HepG2 (cell line): ENCODE measurements at regions not wholly inside any gene's neighbourhood (a gene's known extent, or its start where the extent isn't known, plus 50 kb on each side); places are given as distances from the start of the nearest gene placed in this dataset.

Experiments used
- ATAC-seq: fragments of 200-7000 bp; cut with Tn5 transposase; 3 replicates; pipeline ENCODE4 v1.9.1; 2020; ENCODE audit warnings: mild to moderate bottlenecking, moderate library complexity
- BruUV-seq: library from RNA; stranded (reverse); fragments of 400-500 nt; replicated peaks from 2 replicates; lab custom pipeline; 2021; lab: Mats Ljungman, UMichigan
- CTCF ChIA-PET: fragments of 300-600 bp; formaldehyde crosslinking; extraction: SDS; loops from one replicate; lab custom pipeline; 2021; ENCODE audit warnings: low total read pairs, inconsistent platforms, low intra/inter-chr PET ratio; lab: Yijun Ruan, JAX
- POLR2A ChIA-PET: fragments of 350-600 bp; sonication (Branson Sonifier 250); formaldehyde crosslinking; loops from one replicate; lab custom pipeline; 2020; ENCODE audit warnings: antibody characterized with exemption, inconsistent platforms; lab: Yijun Ruan, JAX
- DNase-seq: peaks from one replicate; pipeline ENCODE4 v3.0.0-alpha.2; 2015; ENCODE audit warnings: low spot score
- FAIRE-seq: peaks from 3 replicates; lab custom pipeline; 2011; peaks lifted over from hg19 to GRCh38; lab: Jason Lieb, UNC
- H2AFZ ChIP-seq: one replicate; pipeline ENCODE4 v1.6.1; 2011; ENCODE audit warnings: low read length, inconsistent platforms
- H3K27ac ChIP-seq: fragments of 300-600 bp; 3 replicates; pipeline ENCODE4 v1.8.0; 2011; ENCODE audit warnings: mixed run types, mild to moderate bottlenecking, mixed read lengths, low read length, inconsistent platforms; ENCODE audit not compliant: insufficient read depth; ENCODE audit errors: extremely low read length
- H3K27me3 ChIP-seq, 2 experiments: fragments of 200-600 bp in 1 of 2; 2 replicates in 1 of 2; 3 replicates in 1 of 2; pipeline versions ENCODE4 v1.6.0 to v1.8.0; 2011; ENCODE audit warnings: low read length in 2 of 2, mild to moderate bottlenecking in 2 of 2, moderate library complexity in 2 of 2, inconsistent platforms in 1 of 2; ENCODE audit not compliant: insufficient read depth in 2 of 2, control insufficient read depth in 1 of 2
- H3K36me3 ChIP-seq, 2 experiments: fragments of 200-600 bp in 1 of 2; replicated peaks in 1 of 2; 2 replicates in 1 of 2; 3 replicates in 1 of 2; pipeline versions ENCODE4 v1.5.1 to v1.8.0; 2011; ENCODE audit warnings: low read length in 2 of 2, inconsistent platforms in 1 of 2; ENCODE audit not compliant: insufficient read depth in 2 of 2, control insufficient read depth in 1 of 2
- H3K4me1 ChIP-seq: 2 replicates; pipeline ENCODE4 v1.5.1; 2012; ENCODE audit warnings: low read length, inconsistent platforms; ENCODE audit not compliant: insufficient read depth
- H3K4me2 ChIP-seq: 2 replicates; pipeline ENCODE4 v1.6.0; 2011; ENCODE audit warnings: low read depth, low read length, inconsistent platforms
- H3K4me3 ChIP-seq, 3 experiments: fragments of 200-600 bp in 1 of 3; sonication (generic), shearing (Covaris generic) in 1 of 3; replicated peaks in 1 of 3; 2 replicates each; pipeline ENCODE4 v1.5.1; 2011 to 2016; ENCODE audit warnings: low read length in 3 of 3, inconsistent platforms in 2 of 3, low read depth in 2 of 3, mild to moderate bottlenecking in 2 of 3, control low read depth in 1 of 3, mixed read lengths in 1 of 3; ENCODE audit not compliant: insufficient read depth in 1 of 3
- H3K79me2 ChIP-seq: one replicate; pipeline ENCODE4 v1.6.1; 2011; ENCODE audit warnings: low read length, inconsistent platforms; ENCODE audit not compliant: insufficient read depth
- H3K9ac ChIP-seq: 2 replicates; pipeline ENCODE4 v1.6.0; 2011; ENCODE audit warnings: mild to moderate bottlenecking, low read depth, low read length, inconsistent platforms; ENCODE audit not compliant: insufficient read depth
- H3K9me3 ChIP-seq: 2 replicates; pipeline ENCODE4 v1.5.1; 2012; ENCODE audit warnings: mild to moderate bottlenecking, low read length
- H4K20me1 ChIP-seq: 2 replicates; pipeline ENCODE4 v1.6.0; 2011; ENCODE audit warnings: inconsistent platforms, mild to moderate bottlenecking, low read length, moderate library complexity; ENCODE audit not compliant: insufficient read depth
- HNF4G ChIP-seq, 2 experiments: sonication (generic) in 1 of 2; formaldehyde crosslinking in 1 of 2; IDR thresholded peaks; 2 replicates each; pipeline versions ENCODE4 v1.4.0 to v1.6.1; 2011 to 2020; ENCODE audit warnings: borderline replicate concordance in 2 of 2, low read depth in 2 of 2, mild to moderate bottlenecking in 2 of 2, low read length in 1 of 2, missing genetic modification reagents in 1 of 2, moderate library complexity in 1 of 2
- KDM4B ChIP-seq: sonication (generic); formaldehyde crosslinking; IDR thresholded peaks from 2 replicates; pipeline ENCODE4 v1.4.0; 2020; ENCODE audit warnings: missing genetic modification reagents
- MAFF ChIP-seq: IDR thresholded peaks from 2 replicates; pipeline ENCODE4 v1.6.1; 2011; ENCODE audit warnings: low read depth, low read length, improper control_type of control experiment
- REL ChIP-seq: sonication (generic); formaldehyde crosslinking; conservative IDR thresholded peaks from 2 replicates; pipeline ENCODE4 v1.8.0; 2022; ENCODE audit warnings: mild to moderate bottlenecking, missing genetic modification reagents, moderate library complexity
- TBX3 ChIP-seq: fragments of 450-650 bp; IDR thresholded peaks from 2 replicates; pipeline ENCODE4 v1.6.1; 2017; ENCODE audit warnings: antibody characterized with exemption, mild to moderate bottlenecking, inconsistent platforms, borderline replicate concordance
- ZNF292 ChIP-seq: sonication (generic); formaldehyde crosslinking; IDR thresholded peaks from 2 replicates; pipeline ENCODE4 v1.8.1; 2022; ENCODE audit warnings: mild to moderate bottlenecking, low read depth, missing genetic modification reagents, borderline replicate concordance
- ZNF512 ChIP-seq: sonication (generic); formaldehyde crosslinking; IDR thresholded peaks from 2 replicates; pipeline ENCODE4 v1.4.0; 2020; ENCODE audit warnings: mild to moderate bottlenecking, missing genetic modification reagents
- ZNF687 ChIP-seq: sonication (generic); formaldehyde crosslinking; IDR thresholded peaks from 2 replicates; pipeline ENCODE4 v1.5.1; 2020; ENCODE audit warnings: mild to moderate bottlenecking, missing genetic modification reagents, moderate library complexity
- ZSCAN9 ChIP-seq: IDR thresholded peaks from 2 replicates; pipeline ENCODE4 v1.6.1; 2016; ENCODE audit warnings: borderline replicate concordance
- WGBS: methylation state at CpG from one replicate; pipeline ENCODE4 v1.1.6; 2017; ENCODE audit warnings: low lambda C conversion rate; 5-methylcytosine and 5-hydroxymethylcytosine counted together
- in situ Hi-C: cut with HindIII; loops from 2 replicates; pipeline ENCODE4 v1.10.0; 2017; ENCODE audit warnings: low pct_unique_long_range_greater_than_20kb; ENCODE audit not compliant: extremely low pct_ligation_motif_present
- intact Hi-C: fragments of 100-400 bp; cut with micrococcal nuclease; formaldehyde crosslinking; loops from one replicate; pipeline ENCODE4 v1.10.0; 2022; ENCODE audit not compliant: unreplicated experiment

- Histone ChIP-seq H3K27ac (no peak overlapping the region), H3K27me3 (no peaks in the 10 kb centered on the region; a peak in 1 of 5 replicates), H3K4me3 (no peak overlapping the region), H2AFZ (no peak overlapping the region), H3K36me3 (no peaks in the 10 kb centered on the region), H3K79me2 (no peaks in the 10 kb centered on the region), H3K4me2 (no peak overlapping the region), H3K9me3 (no peaks in the 10 kb centered on the region), H4K20me1 (no peaks in the 10 kb centered on the region), H3K4me1 (no peaks in the 10 kb centered on the region), H3K9ac (no peak overlapping the region)
- DNase-seq (no peak), ATAC-seq (no peak), FAIRE-seq (no peak)
- intact Hi-C loops = no loop called here
- in situ Hi-C loops = no loop called here
- CTCF ChIA-PET = no interaction called here
- POLR2A ChIA-PET = no interaction called here
- WGBS = 21% methylated on average over 3 of the region's 3 CpGs
- TF ChIP-seq KDM4B (CRISPR knock-in tag) (no peak), TBX3 (no peak), ZNF512 (CRISPR knock-in tag) (no peak), ZSCAN9 (no peak), REL (CRISPR knock-in tag) (no peak)
- no TSS peak for BruUV-seq
Observed at GRCh38 chr10:111439034-111439842, 362.4 kb downstream of the ADRA2A start.

- BruUV-seq = no TSS peak
- in situ Hi-C loops (no loop called here), intact Hi-C loops (no loop called here)
- FAIRE-seq = no peak
- Histone ChIP-seq H3K9me3 (no peaks in the 10 kb centered on the region), H2AFZ (no peak overlapping the region), H3K4me2 (no peak overlapping the region), H3K27me3 (no peaks in the 10 kb centered on the region; a peak in 1 of 5 replicates), H3K27ac (no peak overlapping the region), H3K4me1 (no peaks in the 10 kb centered on the region), H3K9ac (no peak overlapping the region), H4K20me1 (no peaks in the 10 kb centered on the region), H3K36me3 (no peaks in the 10 kb centered on the region), H3K79me2 (no peaks in the 10 kb centered on the region), H3K4me3 (no peak overlapping the region)
- 14% methylated on average over 5 of the region's 5 CpGs for WGBS
- DNase-seq = no peak
- no peak for ATAC-seq
- CTCF ChIA-PET = no interaction called here
- POLR2A ChIA-PET = no interaction called here
- no peak for TF ChIP-seq ZNF292 (CRISPR knock-in tag)
- no peak for TF ChIP-seq MAFF
- no peak for TF ChIP-seq ZNF687
- TF ChIP-seq HNF4G (IDR thresholded peaks at IDR 0.05; ENCODE audit: borderline replicate concordance, low read depth, low read length) = no peak
- TF ChIP-seq HNF4G (CRISPR knock-in tag; IDR thresholded peaks at IDR 0.05; ENCODE audit: borderline replicate concordance, low read depth) = no peak
Observed at GRCh38 chr10:111440501-111440900, 363.7 kb downstream of the ADRA2A start.
